ENCODE measurements at regions not wholly inside any gene's neighbourhood (a gene's known extent, or its start where the extent isn't known, plus 50 kb on each side); places are given as distances from the start of the nearest gene placed in this dataset.
A peak's percentile ranks its signal among the peaks of the same experiment; 100 is the strongest.

GRCh38 chr2:226121046-226121738 is 678.4 kb downstream of the IRS1 start:
- DNase-seq (ENCODE audit: low spot score in 2 of 2, unreplicated experiment in 2 of 2), result no peak
- Mint-ChIP-seq H3K27me3 (ENCODE audit: low read depth) (no peaks in the 10 kb centered on the region), H3K4me3 (no peak overlapping the region), H3K27ac (no peak overlapping the region), H3K36me3 (no peaks in the 10 kb centered on the region), H3K4me1 (peaks cover 62% of the 10 kb centered on the region), H3K9me3 (no peaks in the 10 kb centered on the region)
- TF ChIP-seq, protein P1, sequence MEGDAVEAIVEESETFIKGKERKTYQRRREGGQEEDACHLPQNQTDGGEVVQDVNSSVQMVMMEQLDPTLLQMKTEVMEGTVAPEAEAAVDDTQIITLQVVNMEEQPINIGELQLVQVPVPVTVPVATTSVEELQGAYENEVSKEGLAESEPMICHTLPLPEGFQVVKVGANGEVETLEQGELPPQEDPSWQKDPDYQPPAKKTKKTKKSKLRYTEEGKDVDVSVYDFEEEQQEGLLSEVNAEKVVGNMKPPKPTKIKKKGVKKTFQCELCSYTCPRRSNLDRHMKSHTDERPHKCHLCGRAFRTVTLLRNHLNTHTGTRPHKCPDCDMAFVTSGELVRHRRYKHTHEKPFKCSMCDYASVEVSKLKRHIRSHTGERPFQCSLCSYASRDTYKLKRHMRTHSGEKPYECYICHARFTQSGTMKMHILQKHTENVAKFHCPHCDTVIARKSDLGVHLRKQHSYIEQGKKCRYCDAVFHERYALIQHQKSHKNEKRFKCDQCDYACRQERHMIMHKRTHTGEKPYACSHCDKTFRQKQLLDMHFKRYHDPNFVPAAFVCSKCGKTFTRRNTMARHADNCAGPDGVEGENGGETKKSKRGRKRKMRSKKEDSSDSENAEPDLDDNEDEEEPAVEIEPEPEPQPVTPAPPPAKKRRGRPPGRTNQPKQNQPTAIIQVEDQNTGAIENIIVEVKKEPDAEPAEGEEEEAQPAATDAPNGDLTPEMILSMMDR (IDR thresholded peaks at IDR 0.05; ENCODE audit: unreplicated experiment), result no peak

DNA sequence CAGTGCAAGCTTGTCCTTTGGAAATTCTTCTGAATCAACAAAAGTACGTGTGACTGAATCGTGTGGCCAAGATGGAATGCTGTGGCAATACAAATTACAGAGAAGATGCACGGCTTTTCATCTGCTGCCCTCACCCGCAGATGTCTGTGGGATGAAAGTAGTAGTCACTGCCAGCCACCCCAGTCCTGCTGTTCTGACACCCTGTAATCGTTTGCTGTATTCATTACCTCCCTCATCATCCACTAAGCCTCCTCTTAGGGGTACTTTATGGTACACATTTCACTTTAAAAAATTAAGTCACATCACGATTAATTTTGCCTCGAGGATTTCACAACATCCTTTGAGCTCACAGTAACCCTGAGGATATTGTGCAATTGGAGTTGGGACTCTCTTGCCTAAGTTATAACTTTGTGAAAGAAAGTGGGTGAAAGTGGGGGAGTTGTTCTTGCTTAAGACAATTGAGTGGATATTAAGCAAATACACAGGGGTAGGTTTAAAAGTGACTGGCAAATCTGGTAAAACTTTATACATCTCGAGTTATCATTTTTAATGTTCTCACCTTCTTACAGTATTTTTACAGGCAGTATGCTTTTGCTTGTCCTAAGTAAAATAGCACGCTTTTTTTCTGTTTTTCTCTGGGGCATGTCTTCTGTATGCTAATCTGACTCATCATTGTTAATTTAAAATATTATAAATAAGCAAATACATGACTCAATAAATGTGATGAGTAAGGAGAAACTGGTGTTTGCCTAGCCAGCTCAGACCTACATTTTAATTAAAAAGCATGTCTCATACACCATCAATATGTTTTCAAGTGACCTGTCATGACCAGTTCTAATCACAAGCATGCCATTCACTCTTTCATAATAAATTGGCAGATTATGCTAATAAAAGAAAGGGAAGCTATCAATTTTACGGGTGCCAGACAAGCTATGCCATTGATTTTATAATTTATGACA is 680.9 kb downstream of the IRS1 start:
- Mint-ChIP-seq H3K4me3 (no peak overlapping the region), H3K27me3 (ENCODE audit: low read depth) (no peaks in the 10 kb centered on the region), H3K9me3 (no peaks in the 10 kb centered on the region), H3K4me1 (peaks cover 58% of the 10 kb centered on the region), H3K36me3 (no peaks in the 10 kb centered on the region), H3K27ac (peak overlapping the region; percentile 49)
- TF ChIP-seq, protein P1 (IDR thresholded peaks at IDR 0.05; ENCODE audit: unreplicated experiment), result no peak
- DNase-seq (ENCODE audit: low spot score in 2 of 2, unreplicated experiment in 2 of 2), result no peak

- H3K36me3 Mint-ChIP-seq, result no peaks in the 10 kb centered on the region
- H3K27me3 Mint-ChIP-seq (ENCODE audit: low read depth), result no peaks in the 10 kb centered on the region
- TF ChIP-seq, protein P1 (IDR thresholded peaks at IDR 0.05; ENCODE audit: unreplicated experiment), result no peak
- H3K4me1 Mint-ChIP-seq, result peaks cover 48% of the 10 kb centered on the region
- no peak for DNase-seq (ENCODE audit: low spot score in 2 of 2, unreplicated experiment in 2 of 2)
- H3K9me3 Mint-ChIP-seq, result no peaks in the 10 kb centered on the region
- H3K27ac Mint-ChIP-seq, result peak overlapping the region; percentile 19
- no peak overlapping the region for H3K4me3 Mint-ChIP-seq
Observed at GRCh38 chr2:226117510-226118065, 682.0 kb downstream of the IRS1 start.

DNA sequence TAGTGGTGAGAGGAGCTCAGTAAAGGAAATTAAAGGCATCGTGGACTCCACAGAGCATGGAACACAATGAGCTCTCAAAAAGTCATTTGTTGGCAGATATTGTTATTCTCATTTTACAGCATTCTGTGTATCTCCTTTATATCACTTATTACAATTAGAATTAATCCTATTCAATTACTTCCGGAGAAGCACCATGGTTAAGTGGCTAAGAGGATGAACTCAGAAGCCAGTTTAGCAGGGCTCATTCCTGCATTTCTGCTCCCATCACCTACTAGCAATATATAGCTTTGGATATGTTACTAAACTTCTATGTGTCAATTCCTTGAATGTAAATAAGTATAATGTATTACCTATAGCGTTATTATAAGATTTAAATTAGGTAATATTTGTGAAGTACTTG is 683.3 kb downstream of the IRS1 start:
- no peak overlapping the region for H3K4me3 Mint-ChIP-seq
- H3K9me3 Mint-ChIP-seq, result no peaks in the 10 kb centered on the region
- H3K4me1 Mint-ChIP-seq, result peaks cover 42% of the 10 kb centered on the region
- no peaks in the 10 kb centered on the region for H3K36me3 Mint-ChIP-seq
- DNase-seq (ENCODE audit: low spot score in 2 of 2, unreplicated experiment in 2 of 2), result no peak
- H3K27ac Mint-ChIP-seq, result no peak overlapping the region
- TF ChIP-seq, protein P1 (IDR thresholded peaks at IDR 0.05; ENCODE audit: unreplicated experiment), result no peak
- no peaks in the 10 kb centered on the region for H3K27me3 Mint-ChIP-seq (ENCODE audit: low read depth)

- peaks cover 37% of the 10 kb centered on the region for H3K4me1 Mint-ChIP-seq
- no peak overlapping the region for H3K4me3 Mint-ChIP-seq
- no peaks in the 10 kb centered on the region for H3K9me3 Mint-ChIP-seq
- H3K27me3 Mint-ChIP-seq (ENCODE audit: low read depth), result no peaks in the 10 kb centered on the region
- TF ChIP-seq, protein P1 (IDR thresholded peaks at IDR 0.05; ENCODE audit: unreplicated experiment), result no peak
- H3K36me3 Mint-ChIP-seq, result no peaks in the 10 kb centered on the region
- DNase-seq (ENCODE audit: low spot score in 2 of 2, unreplicated experiment in 2 of 2), result no peak
- H3K27ac Mint-ChIP-seq, result peak overlapping the region; percentile 66
Observed at GRCh38 chr2:226115832-226116200, 683.8 kb downstream of the IRS1 start.
